SK-N-MC (cell line): ENCODE measurements at regions not wholly inside any gene's neighbourhood (a gene's known extent, or its start where the extent isn't known, plus 50 kb on each side); places are given as distances from the start of the nearest gene placed in this dataset.

Experiments used
- EZH2 ChIP-seq: fragments of 200-600 bp; sonication (generic); IDR thresholded peaks from one replicate; pipeline ENCODE4 v1.6.1; 2017; ENCODE audit warnings: antibody characterized with exemption
- FOXP2 ChIP-seq: optimal IDR thresholded peaks from 2 replicates; pipeline ENCODE3; 2011; ENCODE audit warnings: mild to moderate bottlenecking, moderate library complexity; ENCODE audit not compliant: insufficient read depth; ENCODE audit errors: extremely low read length, control extremely low read depth
- POLR2AphosphoS5 ChIP-seq: IDR thresholded peaks from 2 replicates; pipeline ENCODE4 v1.6.1; 2012; ENCODE audit warnings: mild to moderate bottlenecking, low read depth, low read length, borderline replicate concordance

GRCh38 chr2:219772103-219772635, 144.7 kb downstream of the SLC4A3 start:
- TF ChIP-seq POLR2AphosphoS5 (no peak), EZH2 (no peak), FOXP2 (no peak)
